ENCODE measurements at regions not wholly inside any gene's neighbourhood (a gene's known extent, or its start where the extent isn't known, plus 50 kb on each side); places are given as distances from the start of the nearest gene placed in this dataset.

DNA sequence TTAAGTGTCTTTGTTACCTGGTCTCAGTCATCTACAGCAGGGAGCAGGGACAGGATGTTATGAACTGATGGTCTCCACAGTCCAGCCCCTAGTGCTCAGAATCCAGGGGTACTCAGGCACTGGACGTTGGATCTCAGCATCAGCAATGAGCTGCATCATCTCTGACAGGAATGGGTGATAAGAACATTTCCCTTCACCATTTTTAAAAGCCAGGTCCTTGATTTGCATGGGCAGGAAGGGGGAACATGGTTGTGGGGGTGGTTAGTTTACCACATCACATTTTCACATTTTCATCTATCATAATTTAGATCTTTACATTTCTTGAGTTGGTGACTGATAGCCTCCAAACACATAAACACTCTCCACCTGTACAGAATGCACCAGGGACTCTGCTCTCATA, 427.8 kb upstream of the NPVF start:
- Histone ChIP-seq H3K4me3 (no peak overlapping the region), H3K27ac (no peak overlapping the region), H3K4me1 (no peaks in the 10 kb centered on the region), H3K9me3 (no peaks in the 10 kb centered on the region), H3K4me2 (no peak overlapping the region)
- DNase-seq (ENCODE audit: low read depth in 1 of 2, low spot score in 1 of 2) (no peak), ATAC-seq (no peak), FAIRE-seq (no peak)
- 0% methylated on average over 1 of the region's 1 CpG for WGBS (ENCODE audit: missing lambda C conversion rate)
- ChIA-PET CTCF (no interaction called here), POLR2A (no interaction called here)
- TF ChIP-seq FOXS1 (CRISPR knock-in tag; IDR thresholded peaks at IDR 0.05), result no peak
- no peak for TF ChIP-seq MAZ (IDR thresholded peaks at IDR 0.05; ENCODE audit: borderline replicate concordance, low read depth, low read length)
- TF ChIP-seq RFX5 (IDR thresholded peaks at IDR 0.05), result no peak
- TF ChIP-seq, protein P1, sequence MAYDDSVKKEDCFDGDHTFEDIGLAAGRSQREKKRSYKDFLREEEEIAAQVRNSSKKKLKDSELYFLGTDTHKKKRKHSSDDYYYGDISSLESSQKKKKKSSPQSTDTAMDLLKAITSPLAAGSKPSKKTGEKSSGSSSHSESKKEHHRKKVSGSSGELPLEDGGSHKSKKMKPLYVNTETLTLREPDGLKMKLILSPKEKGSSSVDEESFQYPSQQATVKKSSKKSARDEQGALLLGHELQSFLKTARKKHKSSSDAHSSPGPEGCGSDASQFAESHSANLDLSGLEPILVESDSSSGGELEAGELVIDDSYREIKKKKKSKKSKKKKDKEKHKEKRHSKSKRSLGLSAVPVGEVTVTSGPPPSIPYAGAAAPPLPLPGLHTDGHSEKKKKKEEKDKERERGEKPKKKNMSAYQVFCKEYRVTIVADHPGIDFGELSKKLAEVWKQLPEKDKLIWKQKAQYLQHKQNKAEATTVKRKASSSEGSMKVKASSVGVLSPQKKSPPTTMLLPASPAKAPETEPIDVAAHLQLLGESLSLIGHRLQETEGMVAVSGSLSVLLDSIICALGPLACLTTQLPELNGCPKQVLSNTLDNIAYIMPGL (CRISPR knock-in tag; IDR thresholded peaks at IDR 0.05; ENCODE audit: borderline replicate concordance), result no peak
- no peak for TF ChIP-seq FOSB (CRISPR knock-in tag; IDR thresholded peaks at IDR 0.05)
- TF ChIP-seq, protein P2, sequence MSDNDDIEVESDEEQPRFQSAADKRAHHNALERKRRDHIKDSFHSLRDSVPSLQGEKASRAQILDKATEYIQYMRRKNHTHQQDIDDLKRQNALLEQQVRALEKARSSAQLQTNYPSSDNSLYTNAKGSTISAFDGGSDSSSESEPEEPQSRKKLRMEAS (IDR thresholded peaks at IDR 0.05), result no peak
- no peak for TF ChIP-seq KDM1A (IDR thresholded peaks at IDR 0.05; ENCODE audit: low read depth)

- no peak for TF ChIP-seq BHLHE40 (IDR thresholded peaks at IDR 0.05; ENCODE audit: low read depth, low read length)
- no peak for TF ChIP-seq RARB (CRISPR knock-in tag; IDR thresholded peaks at IDR 0.05)
- no peak for TF ChIP-seq HEYL (CRISPR knock-in tag; IDR thresholded peaks at IDR 0.05)
- no peak for TF ChIP-seq USF2 (IDR thresholded peaks at IDR 0.05)
- TF ChIP-seq SREBF2 (IDR thresholded peaks at IDR 0.05), result no peak
- no peak for TF ChIP-seq HES2 (IDR thresholded peaks at IDR 0.05)
- TF ChIP-seq CBX8 (IDR thresholded peaks at IDR 0.05), result no peak
- TF ChIP-seq FOSL2 (IDR thresholded peaks at IDR 0.05), result no peak
- TF ChIP-seq FOSL2 (CRISPR knock-in tag; IDR thresholded peaks at IDR 0.05), result no peak
- TF ChIP-seq JUNB (IDR thresholded peaks at IDR 0.05), result no peak
- TF ChIP-seq, protein P3, sequence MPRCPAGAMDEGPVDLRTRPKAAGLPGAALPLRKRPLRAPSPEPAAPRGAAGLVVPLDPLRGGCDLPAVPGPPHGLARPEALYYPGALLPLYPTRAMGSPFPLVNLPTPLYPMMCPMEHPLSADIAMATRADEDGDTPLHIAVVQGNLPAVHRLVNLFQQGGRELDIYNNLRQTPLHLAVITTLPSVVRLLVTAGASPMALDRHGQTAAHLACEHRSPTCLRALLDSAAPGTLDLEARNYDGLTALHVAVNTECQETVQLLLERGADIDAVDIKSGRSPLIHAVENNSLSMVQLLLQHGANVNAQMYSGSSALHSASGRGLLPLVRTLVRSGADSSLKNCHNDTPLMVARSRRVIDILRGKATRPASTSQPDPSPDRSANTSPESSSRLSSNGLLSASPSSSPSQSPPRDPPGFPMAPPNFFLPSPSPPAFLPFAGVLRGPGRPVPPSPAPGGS (IDR thresholded peaks at IDR 0.05), result no peak
- no peak for TF ChIP-seq HOXB13 (CRISPR knock-in tag; IDR thresholded peaks at IDR 0.05; ENCODE audit: low read depth)
- TF ChIP-seq TP53 (CRISPR knock-in tag; IDR thresholded peaks at IDR 0.05), result no peak
- no peak for TF ChIP-seq GATA3 (IDR thresholded peaks at IDR 0.05; ENCODE audit: borderline replicate concordance)
- TF ChIP-seq CTCF (IDR thresholded peaks at IDR 0.05), result no peak
- TF ChIP-seq HOXB5 (CRISPR knock-in tag; IDR thresholded peaks at IDR 0.05), result no peak
- TF ChIP-seq RNF2 (IDR thresholded peaks at IDR 0.05; ENCODE audit: borderline replicate concordance, low read depth), result no peak
- no peak for TF ChIP-seq TFCP2L1 (CRISPR knock-in tag; IDR thresholded peaks at IDR 0.05)
- no peak for TF ChIP-seq EP300 (IDR thresholded peaks at IDR 0.05)
- TF ChIP-seq RAD21 (conservative IDR thresholded peaks at IDR 0.05 in 1 of 2, IDR thresholded peaks at IDR 0.05 in 1 of 2), result no peak
- no peak overlapping the region for H3K4me2 ChIP-seq
- no peak for DNase-seq (ENCODE audit: low read depth in 1 of 2, low spot score in 1 of 2)
- FAIRE-seq, result no peak
- no peaks in the 10 kb centered on the region for H3K4me1 ChIP-seq
- ChIA-PET POLR2A (no interaction called here), CTCF (no interaction called here)
- H3K27ac ChIP-seq, result no peak overlapping the region
- no peak overlapping the region for H3K4me3 ChIP-seq
- WGBS (ENCODE audit: missing lambda C conversion rate), result 52% methylated on average over 3 of the region's 3 CpGs
- no peak for ATAC-seq
- H3K9me3 ChIP-seq, result no peaks in the 10 kb centered on the region
Observed at GRCh38 chr7:25656581-25657026, 428.3 kb upstream of the NPVF start.

Data from A549 (cell line).